DND-41 (cell line): ENCODE measurements at regions not wholly inside any gene's neighbourhood (a gene's known extent, or its start where the extent isn't known, plus 50 kb on each side); places are given as distances from the start of the nearest gene placed in this dataset.

ENCODE experiments used
- ATAC-seq: fragments of 200-7000 bp; cut with Tn5 transposase; 3 replicates; pipeline ENCODE4 v1.9.1; 2021; ENCODE audit warnings: low read depth; ENCODE audit not compliant: insufficient read depth
- DNase-seq: peaks from one replicate; pipeline ENCODE4 v3.0.0-alpha.2; 2020
- H2AFZ ChIP-seq: 2 replicates; pipeline ENCODE4 v1.6.0; 2012; ENCODE audit warnings: low read depth, low read length
- H3K27ac ChIP-seq: 2 replicates; pipeline ENCODE4 v1.5.1; 2012; ENCODE audit warnings: low read length, inconsistent platforms
- H3K27me3 ChIP-seq: fragments of 200-600 bp; sonication (generic); 2 replicates; pipeline ENCODE4 v1.6.0; 2012; ENCODE audit warnings: low read length, mild to moderate bottlenecking, inconsistent platforms; ENCODE audit not compliant: insufficient read depth, poor library complexity
- H3K36me3 ChIP-seq: 2 replicates; pipeline ENCODE4 v1.5.1; 2012; ENCODE audit warnings: low read length, inconsistent platforms; ENCODE audit not compliant: insufficient read depth
- H3K4me1 ChIP-seq: 2 replicates; pipeline ENCODE4 v1.5.1; 2012; ENCODE audit warnings: mild to moderate bottlenecking, low read length; ENCODE audit not compliant: insufficient read depth
- H3K4me2 ChIP-seq: 2 replicates; pipeline ENCODE4 v1.6.0; 2012; ENCODE audit warnings: mild to moderate bottlenecking, moderate library complexity, low read length, inconsistent platforms; ENCODE audit not compliant: insufficient read depth
- H3K4me3 ChIP-seq, 2 experiments: fragments of 200-600 bp in 1 of 2; shearing (Covaris generic) in 1 of 2; 2 replicates each; pipeline ENCODE4 v1.5.1; 2012 to 2016; ENCODE audit warnings: inconsistent platforms in 2 of 2, low read length in 2 of 2, mild to moderate bottlenecking in 2 of 2, low read depth in 1 of 2, moderate library complexity in 1 of 2
- H3K79me2 ChIP-seq: 2 replicates; pipeline ENCODE4 v1.6.0; 2012; ENCODE audit warnings: low read length, inconsistent platforms; ENCODE audit not compliant: insufficient read depth
- H3K9ac ChIP-seq: 2 replicates; pipeline ENCODE4 v1.6.0; 2012; ENCODE audit warnings: low read depth, mild to moderate bottlenecking, inconsistent platforms, low read length, moderate library complexity
- H3K9me3 ChIP-seq: 2 replicates; pipeline ENCODE4 v1.5.1; 2012; ENCODE audit warnings: low read length, moderate library complexity, mild to moderate bottlenecking, inconsistent platforms; ENCODE audit not compliant: insufficient read depth, severe bottlenecking
- H4K20me1 ChIP-seq: 2 replicates; pipeline ENCODE4 v1.6.0; 2012; ENCODE audit warnings: low read length; ENCODE audit not compliant: insufficient read depth
- EZH2 ChIP-seq: IDR thresholded peaks from 3 replicates; pipeline ENCODE4 v1.6.1; 2012; ENCODE audit warnings: borderline replicate concordance, low read depth, mild to moderate bottlenecking, moderate library complexity, low read length, inconsistent platforms; ENCODE audit not compliant: severe bottlenecking
- TF ChIP-seq, protein P1 (sequence below): IDR thresholded peaks from 2 replicates; pipeline ENCODE4 v1.5.1; 2012; ENCODE audit warnings: borderline replicate concordance, low read length, moderate library complexity, mild to moderate bottlenecking; ENCODE audit not compliant: poor library complexity, severe bottlenecking; ENCODE audit errors: extremely low read depth

DNA sequence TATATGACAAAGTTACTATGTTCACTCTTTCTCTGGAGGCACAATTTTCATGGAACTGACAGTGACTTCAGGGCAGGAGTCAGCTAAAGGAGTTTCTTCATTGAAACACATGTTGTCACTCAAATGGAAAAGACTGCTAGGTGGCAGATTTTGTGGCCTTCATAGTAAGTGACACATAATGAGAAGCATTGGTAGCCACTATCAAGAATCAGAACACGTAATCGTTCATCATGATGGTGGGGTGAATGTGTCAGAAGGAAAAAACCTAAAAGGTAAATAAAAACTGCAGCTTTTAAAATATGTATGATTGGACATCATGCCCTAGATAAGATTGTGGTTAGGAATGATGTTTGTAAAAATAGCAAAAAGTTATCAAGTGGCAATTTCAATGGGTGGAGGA is 1491.0 kb downstream of the SI start:
- ATAC-seq, result no peak
- TF ChIP-seq, protein P1, sequence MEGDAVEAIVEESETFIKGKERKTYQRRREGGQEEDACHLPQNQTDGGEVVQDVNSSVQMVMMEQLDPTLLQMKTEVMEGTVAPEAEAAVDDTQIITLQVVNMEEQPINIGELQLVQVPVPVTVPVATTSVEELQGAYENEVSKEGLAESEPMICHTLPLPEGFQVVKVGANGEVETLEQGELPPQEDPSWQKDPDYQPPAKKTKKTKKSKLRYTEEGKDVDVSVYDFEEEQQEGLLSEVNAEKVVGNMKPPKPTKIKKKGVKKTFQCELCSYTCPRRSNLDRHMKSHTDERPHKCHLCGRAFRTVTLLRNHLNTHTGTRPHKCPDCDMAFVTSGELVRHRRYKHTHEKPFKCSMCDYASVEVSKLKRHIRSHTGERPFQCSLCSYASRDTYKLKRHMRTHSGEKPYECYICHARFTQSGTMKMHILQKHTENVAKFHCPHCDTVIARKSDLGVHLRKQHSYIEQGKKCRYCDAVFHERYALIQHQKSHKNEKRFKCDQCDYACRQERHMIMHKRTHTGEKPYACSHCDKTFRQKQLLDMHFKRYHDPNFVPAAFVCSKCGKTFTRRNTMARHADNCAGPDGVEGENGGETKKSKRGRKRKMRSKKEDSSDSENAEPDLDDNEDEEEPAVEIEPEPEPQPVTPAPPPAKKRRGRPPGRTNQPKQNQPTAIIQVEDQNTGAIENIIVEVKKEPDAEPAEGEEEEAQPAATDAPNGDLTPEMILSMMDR, result no peak
- no peak for TF ChIP-seq EZH2
- Histone ChIP-seq H3K9ac (no peak overlapping the region), H3K27me3 (no peaks in the 10 kb centered on the region), H3K4me2 (no peak overlapping the region), H3K36me3 (no peaks in the 10 kb centered on the region), H3K4me1 (no peaks in the 10 kb centered on the region), H3K79me2 (no peaks in the 10 kb centered on the region), H3K9me3 (peaks cover 7% of the 10 kb centered on the region), H3K27ac (no peak overlapping the region), H3K4me3 (no peak overlapping the region), H4K20me1 (no peaks in the 10 kb centered on the region), H2AFZ (no peak overlapping the region)
- no peak for DNase-seq

DNA sequence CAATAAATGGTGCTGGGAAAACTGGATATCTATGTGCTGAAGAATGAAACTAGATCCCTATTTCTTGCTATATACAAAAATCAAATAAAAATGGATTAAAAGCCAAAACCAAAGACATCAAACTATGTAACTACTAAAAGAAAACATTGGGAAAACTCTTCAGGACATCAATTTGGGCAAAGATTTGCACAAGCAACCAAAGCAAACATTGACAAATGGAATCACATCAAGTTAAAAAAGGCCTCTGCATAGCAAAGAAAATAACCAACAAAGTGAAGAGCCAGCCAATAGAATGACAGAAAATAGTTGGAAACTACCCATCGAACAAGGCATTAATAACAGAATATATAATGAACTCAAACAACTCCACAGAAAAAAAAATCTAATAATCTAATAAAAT is 1495.3 kb downstream of the SI start:
- no peaks in the 10 kb centered on the region for H3K27me3 ChIP-seq
- H3K36me3 ChIP-seq, result no peaks in the 10 kb centered on the region
- no peak overlapping the region for H3K27ac ChIP-seq
- DNase-seq, result no peak
- no peak overlapping the region for H2AFZ ChIP-seq
- no peaks in the 10 kb centered on the region for H3K79me2 ChIP-seq
- H4K20me1 ChIP-seq, result no peaks in the 10 kb centered on the region
- peaks cover 7% of the 10 kb centered on the region for H3K9me3 ChIP-seq
- no peak for ATAC-seq
- no peak overlapping the region for H3K9ac ChIP-seq
- H3K4me1 ChIP-seq, result no peaks in the 10 kb centered on the region
- TF ChIP-seq EZH2, result no peak
- H3K4me3 ChIP-seq, result no peak overlapping the region
- H3K4me2 ChIP-seq, result no peak overlapping the region

DNA sequence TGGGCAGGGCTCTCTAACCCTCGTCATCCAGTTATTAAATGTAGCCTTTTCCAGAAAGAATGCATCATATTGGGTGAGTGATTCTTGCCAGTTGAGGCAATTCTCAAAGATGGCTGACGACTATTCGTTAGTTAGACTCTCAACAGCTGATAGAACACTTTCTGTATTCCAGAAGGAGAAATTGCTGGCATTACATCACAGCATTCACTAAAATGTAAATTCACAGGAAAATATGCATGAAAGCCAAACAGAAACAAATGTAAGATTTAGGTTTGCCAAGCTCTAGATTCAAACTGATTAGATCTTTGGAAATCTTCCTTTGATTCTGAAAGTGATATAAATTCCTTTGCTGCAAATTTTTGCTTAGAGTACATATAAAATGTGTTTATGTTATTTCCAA is 1501.0 kb downstream of the SI start:
- Histone ChIP-seq H2AFZ (no peak overlapping the region), H3K9ac (no peak overlapping the region), H3K36me3 (no peaks in the 10 kb centered on the region), H3K27me3 (no peaks in the 10 kb centered on the region), H3K4me1 (no peaks in the 10 kb centered on the region), H3K4me2 (no peak overlapping the region), H3K4me3 (no peak overlapping the region), H3K9me3 (peaks cover 4% of the 10 kb centered on the region), H4K20me1 (no peaks in the 10 kb centered on the region), H3K27ac (no peak overlapping the region), H3K79me2 (no peaks in the 10 kb centered on the region)
- TF ChIP-seq, protein P1, result no peak
- no peak for TF ChIP-seq EZH2
- ATAC-seq (no peak), DNase-seq (no peak)

DNA sequence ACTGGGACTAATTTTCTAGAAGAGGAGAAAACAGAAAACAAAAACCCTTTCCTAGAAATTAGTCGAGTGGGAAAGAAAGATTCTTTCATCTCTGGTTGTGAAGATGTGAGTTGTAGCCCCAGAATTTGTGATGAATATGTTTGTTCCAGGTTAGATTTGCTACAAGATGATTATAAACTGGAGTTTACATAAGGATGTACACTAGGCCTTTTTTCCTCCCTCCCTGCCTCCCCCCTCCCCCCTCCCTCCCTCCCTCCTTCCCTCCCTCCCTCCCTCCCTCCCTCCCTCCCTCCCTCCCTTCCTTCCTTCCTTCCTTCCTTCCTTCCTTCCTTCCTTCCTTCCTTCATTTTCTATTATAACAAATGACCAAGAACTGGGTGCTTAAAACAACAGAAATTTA is 1502.0 kb downstream of the SI start:
- Histone ChIP-seq H3K27me3 (no peaks in the 10 kb centered on the region), H3K9ac (no peak overlapping the region), H3K4me3 (no peak overlapping the region), H2AFZ (no peak overlapping the region), H3K9me3 (peaks cover 9% of the 10 kb centered on the region), H4K20me1 (no peaks in the 10 kb centered on the region), H3K36me3 (no peaks in the 10 kb centered on the region), H3K4me1 (no peaks in the 10 kb centered on the region), H3K79me2 (no peaks in the 10 kb centered on the region), H3K4me2 (no peak overlapping the region), H3K27ac (no peak overlapping the region)
- DNase-seq (no peak), ATAC-seq (no peak)
- TF ChIP-seq EZH2, result no peak
- TF ChIP-seq, protein P1, result no peak
